ENCODE measurements at regions not wholly inside any gene's neighbourhood (a gene's known extent, or its start where the extent isn't known, plus 50 kb on each side); places are given as distances from the start of the nearest gene placed in this dataset.

DNA sequence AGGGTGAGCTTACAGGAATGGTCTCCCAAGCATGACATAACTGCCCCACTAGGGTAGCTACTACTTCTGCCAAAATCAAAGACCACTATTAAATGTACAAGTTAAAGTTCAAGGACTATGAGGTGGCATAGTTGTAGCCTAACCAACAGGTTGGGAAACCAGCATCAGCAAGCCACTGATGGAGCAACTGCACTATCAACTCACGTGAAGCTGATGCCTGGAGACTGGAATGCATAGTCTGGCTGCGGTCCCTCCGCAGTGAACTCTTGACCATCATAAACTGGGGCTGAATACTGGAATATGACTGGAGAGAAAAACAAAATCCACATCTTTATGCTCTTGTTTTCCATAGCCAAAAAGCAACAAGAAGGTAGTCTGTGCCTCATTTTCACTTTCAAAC is 541.4 kb downstream of the DNAJB9 start:
- Histone ChIP-seq H3K4me3 (replicated peaks in 1 of 4; ENCODE audit: control extremely low read depth in 1 of 4, insufficient read depth in 1 of 4, low read depth in 3 of 4, low read length in 4 of 4) (no peak overlapping the region), H3K27me3 (ENCODE audit: control insufficient read depth, insufficient read depth, low read length) (no peaks in the 10 kb centered on the region), H3K36me3 (ENCODE audit: control insufficient read depth, insufficient read depth, low read length) (no peaks in the 10 kb centered on the region), H3K4me1 (ENCODE audit: control insufficient read depth, extremely low read depth, insufficient read depth, low read length) (no peaks in the 10 kb centered on the region), H3K27ac (ENCODE audit: insufficient read depth, low read length) (no peak overlapping the region), H3K9ac (ENCODE audit: insufficient read depth, low read length) (no peak overlapping the region), H3K9me3 (ENCODE audit: control insufficient read depth, insufficient read depth, low read depth, low read length) (no peaks in the 10 kb centered on the region), H2AFZ (ENCODE audit: low read length) (no peak overlapping the region), H4K20me1 (ENCODE audit: control insufficient read depth, extremely low read depth, insufficient read depth, low read length) (no peaks in the 10 kb centered on the region), H3K79me2 (ENCODE audit: control insufficient read depth, insufficient read depth, low read length) (no peaks in the 10 kb centered on the region), H3K4me2 (ENCODE audit: extremely low read depth, insufficient read depth, low read length) (no peak overlapping the region)
- TF ChIP-seq, protein P1, sequence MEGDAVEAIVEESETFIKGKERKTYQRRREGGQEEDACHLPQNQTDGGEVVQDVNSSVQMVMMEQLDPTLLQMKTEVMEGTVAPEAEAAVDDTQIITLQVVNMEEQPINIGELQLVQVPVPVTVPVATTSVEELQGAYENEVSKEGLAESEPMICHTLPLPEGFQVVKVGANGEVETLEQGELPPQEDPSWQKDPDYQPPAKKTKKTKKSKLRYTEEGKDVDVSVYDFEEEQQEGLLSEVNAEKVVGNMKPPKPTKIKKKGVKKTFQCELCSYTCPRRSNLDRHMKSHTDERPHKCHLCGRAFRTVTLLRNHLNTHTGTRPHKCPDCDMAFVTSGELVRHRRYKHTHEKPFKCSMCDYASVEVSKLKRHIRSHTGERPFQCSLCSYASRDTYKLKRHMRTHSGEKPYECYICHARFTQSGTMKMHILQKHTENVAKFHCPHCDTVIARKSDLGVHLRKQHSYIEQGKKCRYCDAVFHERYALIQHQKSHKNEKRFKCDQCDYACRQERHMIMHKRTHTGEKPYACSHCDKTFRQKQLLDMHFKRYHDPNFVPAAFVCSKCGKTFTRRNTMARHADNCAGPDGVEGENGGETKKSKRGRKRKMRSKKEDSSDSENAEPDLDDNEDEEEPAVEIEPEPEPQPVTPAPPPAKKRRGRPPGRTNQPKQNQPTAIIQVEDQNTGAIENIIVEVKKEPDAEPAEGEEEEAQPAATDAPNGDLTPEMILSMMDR (conservative IDR thresholded peaks at IDR 0.05 in 1 of 2, IDR thresholded peaks at IDR 0.05 in 1 of 2; ENCODE audit: low read depth in 1 of 2, low read length in 2 of 2): no peak
- no peak for TF ChIP-seq EZH2 (IDR thresholded peaks at IDR 0.05; ENCODE audit: low read length, missing control alignments)
- no peak for DNase-seq (ENCODE audit: low read depth in 2 of 2)

DNA sequence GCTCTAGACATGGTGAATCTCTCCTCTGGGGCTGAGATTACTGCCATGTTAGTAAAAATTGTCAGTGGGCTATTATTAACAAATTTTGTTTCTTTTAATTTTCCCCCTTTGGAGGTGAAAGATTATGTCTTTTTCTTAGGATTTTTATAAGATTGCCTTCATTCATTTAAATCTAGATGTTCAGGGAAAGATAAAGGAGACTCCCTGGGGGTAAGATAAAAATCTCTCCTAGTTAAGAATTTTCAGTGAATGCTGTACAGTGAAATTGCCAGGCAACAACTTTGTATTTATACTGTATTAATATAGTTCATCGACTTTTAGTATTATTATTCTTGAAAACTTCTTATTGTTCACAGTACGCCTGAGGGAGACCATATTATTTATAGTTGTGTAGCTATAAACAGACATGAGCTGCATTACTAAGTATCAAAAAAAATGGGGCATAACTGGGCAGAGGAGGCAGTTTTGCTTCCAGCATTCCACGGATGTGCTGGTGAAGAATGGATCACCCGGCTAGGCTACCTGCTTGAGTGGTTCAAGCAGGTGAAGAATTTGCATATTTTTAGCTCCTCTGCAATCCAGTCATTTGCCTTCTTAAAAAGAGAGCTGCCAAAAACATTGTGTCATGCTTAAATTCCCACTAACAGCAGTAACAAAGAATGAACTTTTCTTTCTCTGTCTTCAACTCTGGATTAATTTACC is 552.1 kb downstream of the DNAJB9 start:
- Histone ChIP-seq H3K36me3 (ENCODE audit: control insufficient read depth, insufficient read depth, low read length) (no peaks in the 10 kb centered on the region), H3K27me3 (ENCODE audit: control insufficient read depth, insufficient read depth, low read length) (no peaks in the 10 kb centered on the region), H3K79me2 (ENCODE audit: control insufficient read depth, insufficient read depth, low read length) (no peaks in the 10 kb centered on the region), H3K9me3 (ENCODE audit: control insufficient read depth, insufficient read depth, low read depth, low read length) (no peaks in the 10 kb centered on the region), H4K20me1 (ENCODE audit: control insufficient read depth, extremely low read depth, insufficient read depth, low read length) (no peaks in the 10 kb centered on the region), H3K4me2 (ENCODE audit: extremely low read depth, insufficient read depth, low read length) (no peak overlapping the region), H3K4me1 (ENCODE audit: control insufficient read depth, extremely low read depth, insufficient read depth, low read length) (no peaks in the 10 kb centered on the region), H3K4me3 (replicated peaks in 1 of 4; ENCODE audit: control extremely low read depth in 1 of 4, insufficient read depth in 1 of 4, low read depth in 3 of 4, low read length in 4 of 4) (no peak overlapping the region), H3K27ac (ENCODE audit: insufficient read depth, low read length) (no peak overlapping the region), H3K9ac (ENCODE audit: insufficient read depth, low read length) (no peak overlapping the region), H2AFZ (ENCODE audit: low read length) (no peak overlapping the region)
- TF ChIP-seq EZH2 (IDR thresholded peaks at IDR 0.05; ENCODE audit: low read length, missing control alignments): no peak
- TF ChIP-seq, protein P1 (conservative IDR thresholded peaks at IDR 0.05 in 1 of 2, IDR thresholded peaks at IDR 0.05 in 1 of 2; ENCODE audit: low read depth in 1 of 2, low read length in 2 of 2): no peak
- DNase-seq (ENCODE audit: low read depth in 2 of 2): no peak

DNA sequence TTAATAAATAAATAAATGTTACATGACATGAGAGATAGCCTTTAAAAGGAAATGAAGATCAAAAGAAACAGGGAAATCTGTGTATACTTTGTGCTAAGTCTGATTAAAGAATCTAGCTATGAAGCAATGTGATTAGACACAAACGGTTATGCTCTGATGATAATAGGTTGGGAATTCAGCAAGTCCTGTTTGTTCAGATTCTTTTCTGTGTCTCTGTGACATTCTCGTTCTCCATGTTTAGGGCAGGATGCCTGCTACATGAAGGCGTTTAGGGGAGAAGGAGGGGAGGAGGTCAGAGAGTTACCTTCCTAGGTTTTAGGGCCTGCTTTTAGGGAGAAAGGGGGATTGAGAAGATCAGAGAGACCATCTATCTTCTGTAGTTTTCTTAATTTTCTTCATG is 555.3 kb downstream of the DNAJB9 start:
- Histone ChIP-seq H3K9me3 (ENCODE audit: control insufficient read depth, insufficient read depth, low read depth, low read length) (no peaks in the 10 kb centered on the region), H4K20me1 (ENCODE audit: control insufficient read depth, extremely low read depth, insufficient read depth, low read length) (no peaks in the 10 kb centered on the region), H3K27me3 (ENCODE audit: control insufficient read depth, insufficient read depth, low read length) (no peaks in the 10 kb centered on the region), H3K9ac (ENCODE audit: insufficient read depth, low read length) (no peak overlapping the region), H3K4me1 (ENCODE audit: control insufficient read depth, extremely low read depth, insufficient read depth, low read length) (no peaks in the 10 kb centered on the region), H3K4me3 (replicated peaks in 1 of 4; ENCODE audit: control extremely low read depth in 1 of 4, insufficient read depth in 1 of 4, low read depth in 3 of 4, low read length in 4 of 4) (no peak overlapping the region), H3K4me2 (ENCODE audit: extremely low read depth, insufficient read depth, low read length) (no peak overlapping the region), H2AFZ (ENCODE audit: low read length) (no peak overlapping the region), H3K79me2 (ENCODE audit: control insufficient read depth, insufficient read depth, low read length) (no peaks in the 10 kb centered on the region), H3K27ac (ENCODE audit: insufficient read depth, low read length) (no peak overlapping the region), H3K36me3 (ENCODE audit: control insufficient read depth, insufficient read depth, low read length) (no peaks in the 10 kb centered on the region)
- no peak for DNase-seq (ENCODE audit: low read depth in 2 of 2)
- TF ChIP-seq, protein P1 (conservative IDR thresholded peaks at IDR 0.05 in 1 of 2, IDR thresholded peaks at IDR 0.05 in 1 of 2; ENCODE audit: low read depth in 1 of 2, low read length in 2 of 2): no peak
- TF ChIP-seq EZH2 (IDR thresholded peaks at IDR 0.05; ENCODE audit: low read length, missing control alignments): no peak

Measured in fibroblast of lung (primary cell).